GM21381 (cell line): ENCODE measurements at regions not wholly inside any gene's neighbourhood (a gene's known extent, or its start where the extent isn't known, plus 50 kb on each side); places are given as distances from the start of the nearest gene placed in this dataset.
"Not testable (repeated sequence)": the region's sequence is repeated elsewhere in the genome, so short reads cannot be mapped to it uniquely, and the experiment has no call there.

Experiments
- ATAC-seq: cut with Tn5 transposase; IDR thresholded peaks from one replicate; pipeline ENCODE4 v1.9.1; 2021; ENCODE audit warnings: mild to moderate bottlenecking, moderate library complexity; ENCODE audit not compliant: unreplicated experiment

DNA sequence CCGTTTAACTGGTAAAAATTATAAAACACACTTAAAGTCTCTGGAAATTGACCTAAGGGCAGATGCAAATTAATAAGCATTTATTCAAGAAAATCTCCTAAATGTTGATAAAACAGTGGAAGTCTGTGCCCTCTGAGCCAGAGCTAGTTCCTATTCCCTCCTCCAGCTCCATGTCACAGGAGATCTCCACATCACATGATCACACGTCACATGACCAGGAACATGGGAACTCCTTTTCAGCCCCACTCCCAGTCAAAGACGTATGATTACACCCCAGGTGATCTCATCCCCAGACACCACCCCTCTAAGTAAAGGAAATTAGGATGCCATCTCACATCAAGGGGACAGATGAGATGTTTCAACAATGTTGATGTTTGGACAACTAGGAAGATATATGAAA is 237.7 kb upstream of the FRG1 start:
- ATAC-seq = not testable (repeated sequence)

DNA sequence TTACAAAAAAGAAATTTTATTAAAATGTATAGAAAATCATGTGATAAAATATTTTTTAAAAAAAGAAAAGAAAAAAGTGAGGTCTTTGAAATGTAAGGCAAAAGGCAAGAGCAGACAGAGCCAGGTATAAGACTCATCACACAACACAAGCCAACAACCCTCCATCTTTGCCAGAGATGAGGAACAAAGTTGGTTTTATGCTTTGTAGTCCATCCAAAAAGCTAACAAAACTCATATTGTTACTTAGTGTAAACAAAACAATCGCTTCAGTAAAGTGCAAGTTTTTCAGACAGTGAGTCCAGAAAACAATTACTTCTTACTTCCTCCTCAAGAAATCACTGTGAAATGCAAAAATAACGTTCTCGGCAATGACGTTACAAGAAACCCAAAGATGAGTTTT is 233.9 kb upstream of the FRG1 start:
- ATAC-seq = not testable (repeated sequence)

GRCh38 chr4:189707227-189707626 is 233.4 kb upstream of the FRG1 start:
- ATAC-seq = not testable (repeated sequence)

DNA sequence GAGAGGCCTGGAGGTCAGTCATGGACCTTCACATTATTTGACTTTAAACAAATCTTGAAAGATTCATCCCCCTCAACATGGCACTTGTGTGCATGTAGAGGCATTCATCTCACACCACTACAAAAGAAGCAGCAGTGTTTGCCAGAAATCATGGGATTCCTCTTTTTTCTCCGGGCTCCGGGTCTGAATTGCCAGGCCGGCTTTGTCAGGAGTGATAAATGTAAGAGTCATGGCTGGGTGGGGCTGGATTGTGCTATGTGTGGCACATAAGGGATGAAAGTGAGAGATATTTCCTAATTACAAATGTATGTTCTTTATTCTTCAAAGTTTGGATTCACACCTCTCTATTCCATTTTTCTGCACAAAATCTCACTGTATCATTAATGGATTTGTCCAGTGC is 228.7 kb upstream of the FRG1 start:
- ATAC-seq = not testable (repeated sequence)

GRCh38 chr4:189721016-189721993 is 219.4 kb upstream of the FRG1 start:
- ATAC-seq = not testable (repeated sequence)

GRCh38 chr4:189722324-189723003 is 218.2 kb upstream of the FRG1 start:
- not testable (repeated sequence) for ATAC-seq

GRCh38 chr4:189727982-189728638 is 212.6 kb upstream of the FRG1 start:
- ATAC-seq = not testable (repeated sequence)

DNA sequence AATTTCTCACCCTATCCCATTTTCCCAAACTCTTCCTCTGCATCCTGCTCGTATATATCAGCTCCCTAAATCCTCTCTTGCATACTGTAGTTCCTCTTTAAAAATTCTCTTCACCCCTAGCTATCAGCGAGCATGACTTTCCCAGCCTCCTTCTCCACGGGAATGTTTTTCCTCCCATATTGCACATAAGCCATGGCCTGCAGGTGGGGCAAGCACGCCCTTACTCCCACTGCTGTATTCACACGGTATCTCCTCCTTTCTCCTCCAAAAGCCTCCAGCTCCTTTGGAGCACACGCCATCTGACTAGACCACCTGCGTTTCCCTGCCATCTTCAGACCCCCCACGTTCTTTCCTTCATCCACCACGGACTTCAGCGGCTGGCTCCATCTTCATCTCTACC is 208.7 kb upstream of the FRG1 start:
- ATAC-seq = not testable (repeated sequence)

DNA sequence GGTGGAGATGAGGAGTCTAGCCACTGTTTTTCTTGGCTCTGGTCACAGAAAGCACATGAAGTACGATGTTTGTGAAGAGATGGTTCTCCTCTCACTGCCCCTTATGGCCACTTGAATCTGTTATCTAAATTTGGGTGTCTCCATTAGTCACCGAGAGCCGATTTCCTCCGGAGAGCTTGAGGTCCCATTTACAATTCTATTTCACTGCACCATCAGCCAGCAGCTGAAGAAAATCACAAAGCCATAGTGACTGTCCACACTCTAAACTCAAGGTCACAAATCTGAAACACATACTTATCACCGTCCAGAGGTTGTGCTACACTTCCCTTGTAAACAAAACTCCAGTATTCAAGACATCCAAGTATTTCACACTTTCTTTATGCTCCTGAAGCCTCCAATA is 207.2 kb upstream of the FRG1 start:
- not testable (repeated sequence) for ATAC-seq

GRCh38 chr4:189734648-189735267 is 205.9 kb upstream of the FRG1 start:
- ATAC-seq = not testable (repeated sequence)

DNA sequence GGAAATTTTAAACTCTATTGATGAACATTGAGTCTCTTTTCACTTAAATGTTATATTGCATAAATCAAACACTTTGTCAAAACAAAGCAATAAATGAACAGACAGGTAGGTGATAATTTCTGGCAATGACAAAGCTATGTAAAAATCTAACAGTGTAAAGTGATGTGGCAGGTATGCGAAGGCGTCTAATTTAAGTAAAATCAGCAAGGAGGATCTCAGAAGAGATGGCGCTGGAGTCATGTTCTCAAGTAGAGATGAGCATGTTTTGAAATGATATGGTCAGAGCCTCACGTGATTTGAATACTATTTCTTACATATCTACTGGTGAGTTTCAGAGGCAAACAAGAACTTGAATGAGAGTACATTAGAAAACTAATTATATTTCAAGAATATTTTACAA is 204.0 kb upstream of the FRG1 start:
- ATAC-seq = not testable (repeated sequence)

DNA sequence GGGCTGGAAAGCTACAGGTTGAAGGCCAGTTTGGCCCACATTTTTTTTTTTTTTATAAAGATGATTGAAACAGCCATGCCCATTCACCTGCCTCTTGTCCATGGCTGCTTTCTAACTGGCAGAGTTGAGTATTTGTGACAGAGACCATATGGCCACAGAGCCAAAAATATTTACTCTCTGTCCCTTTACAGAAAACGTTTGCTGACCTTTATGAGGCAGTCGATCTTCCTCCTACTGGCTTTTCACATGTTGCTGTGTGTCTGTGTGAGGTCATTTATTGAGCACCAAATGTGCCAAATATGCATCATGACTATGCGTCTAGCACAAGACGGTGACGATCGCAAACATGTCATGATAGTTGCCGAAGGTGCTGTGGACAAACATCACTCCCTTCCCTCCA is 200.6 kb upstream of the FRG1 start:
- not testable (repeated sequence) for ATAC-seq

DNA sequence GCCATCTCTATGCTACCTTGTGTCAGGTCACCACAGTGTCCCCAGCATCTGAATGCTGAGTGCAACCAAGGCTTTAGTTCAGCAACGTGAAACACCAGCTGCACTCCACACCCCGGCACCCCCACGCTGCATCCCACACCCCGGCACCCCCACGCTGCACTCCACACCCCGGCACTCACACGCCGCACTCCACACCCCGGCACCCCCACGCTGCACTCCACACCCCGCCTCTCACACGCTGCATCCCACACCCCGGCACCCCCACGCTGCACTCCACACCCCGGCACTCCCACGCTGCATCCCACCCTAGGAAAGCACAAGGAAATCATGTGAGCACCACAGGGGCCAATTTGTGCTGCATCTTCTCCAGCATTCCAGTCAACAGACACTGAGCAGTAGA is 199.8 kb upstream of the FRG1 start:
- ATAC-seq = no peak

- ATAC-seq = not testable (repeated sequence)
These were observed 187.6 kb upstream of the FRG1 start for GRCh38 chr4:189753092-189753491.

DNA sequence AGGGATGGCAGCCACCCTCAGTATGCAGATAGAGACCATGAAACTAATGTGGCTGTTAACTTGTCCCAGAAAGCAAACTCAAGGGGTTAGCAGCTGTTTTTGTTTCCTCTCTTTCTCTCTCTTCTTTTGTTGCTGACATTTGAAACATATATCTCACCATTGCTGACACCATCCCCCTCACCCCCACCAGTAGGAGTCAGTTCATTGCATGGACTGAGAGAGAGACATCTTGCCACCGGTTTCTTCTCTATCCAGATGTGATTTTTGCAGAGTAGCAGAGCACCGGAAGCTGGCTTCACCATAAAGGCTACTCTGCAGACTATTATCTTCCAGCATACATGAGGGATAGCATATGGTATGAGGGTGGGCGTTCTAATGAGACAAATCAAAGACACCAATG is 177.1 kb upstream of the FRG1 start:
- no peak for ATAC-seq

DNA sequence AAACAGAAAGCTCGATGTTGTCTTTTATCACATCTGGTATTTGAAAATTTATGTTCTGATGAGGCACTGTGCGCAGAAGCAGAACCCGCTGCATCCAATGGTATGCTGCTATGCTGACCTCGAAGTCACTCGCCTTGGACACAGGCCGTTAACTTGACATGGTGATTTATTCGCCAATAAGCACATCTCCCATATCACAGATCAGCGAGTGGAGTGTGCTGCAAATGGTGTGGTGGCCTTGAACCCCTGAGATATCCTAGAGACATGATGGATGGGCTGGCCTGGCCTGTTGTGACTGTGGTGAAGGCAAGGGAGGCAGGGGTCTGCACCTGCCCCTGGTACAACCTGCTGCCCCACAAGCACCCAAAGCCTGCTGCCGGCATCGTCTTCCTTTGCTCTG is 175.4 kb upstream of the FRG1 start:
- ATAC-seq = no peak

- ATAC-seq = no peak
These were observed 174.9 kb upstream of the FRG1 start for GRCh38 chr4:189765736-189766135.

DNA sequence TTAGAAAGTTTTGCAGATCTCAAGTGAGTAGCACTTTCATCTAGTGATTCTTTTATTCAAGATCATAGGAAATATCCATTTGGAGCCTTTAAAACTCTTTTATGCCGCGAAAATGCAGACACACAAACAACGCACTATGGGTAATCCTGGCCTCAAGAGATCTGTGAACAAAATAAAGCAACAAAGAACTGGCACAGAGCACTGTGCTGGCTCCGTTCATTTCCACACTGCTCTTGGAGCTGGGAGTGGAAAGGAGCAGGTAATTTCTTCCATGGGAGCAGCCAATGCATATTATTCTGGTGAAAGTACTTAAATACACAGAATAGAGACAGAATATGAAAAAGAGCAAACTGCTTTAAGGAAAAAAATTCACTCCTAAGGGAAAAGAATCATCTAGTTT is 172.7 kb upstream of the FRG1 start:
- no peak for ATAC-seq

DNA sequence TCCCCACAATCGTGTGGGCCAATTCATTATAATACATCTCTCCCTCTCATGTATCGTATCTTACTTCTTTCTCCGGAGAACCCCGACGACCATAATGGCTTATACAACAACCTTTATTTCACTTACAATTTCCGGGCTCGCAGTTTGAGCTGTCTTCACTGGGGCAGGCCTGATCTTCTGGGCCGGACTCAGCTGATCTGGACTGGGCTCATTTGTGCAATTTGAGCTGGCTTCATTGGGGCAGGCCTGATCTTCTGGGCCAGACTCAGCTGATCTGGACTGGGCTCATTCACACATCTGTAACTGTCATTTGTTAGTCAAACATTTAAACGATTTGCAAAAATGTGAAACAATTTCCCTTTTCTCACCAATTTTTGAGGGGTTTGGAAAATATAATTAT is 171.5 kb upstream of the FRG1 start:
- no peak for ATAC-seq

- no peak for ATAC-seq
These were observed 168.8 kb upstream of the FRG1 start for GRCh38 chr4:189771696-189772361.
